Stimulated activated CD4-positive, alpha-beta T cell treated with anti-CD3 and anti-CD28 coated beads, Interleukin-4, amount 100 ng/mL, for 48 hours (primary cell): ENCODE measurements at regions not wholly inside any gene's neighbourhood (a gene's known extent, or its start where the extent isn't known, plus 50 kb on each side); places are given as distances from the start of the nearest gene placed in this dataset.

Experiments
- DNase-seq, 2 donors: peaks; one replicate each; pipeline ENCODE4 v3.0.0-alpha.2; 2020; ENCODE audit warnings: low read depth in 2 of 2

- DNase-seq: no peak
Measured at GRCh38 chr4:89363786-89364185, 56.2 kb upstream of the GPRIN3 start.

GRCh38 chr4:89358935-89359638 is 51.5 kb upstream of the GPRIN3 start:
- no peak for DNase-seq

- DNase-seq: no peak
Measured at GRCh38 chr4:89357787-89358186, 50.2 kb upstream of the GPRIN3 start.
